Activated naive CD8-positive, alpha-beta T cell treated with anti-CD3 and anti-CD28 coated beads, Interleukin-2, amount 10 ng/mL, durations not matched to agents 7 days and 5 days (primary cell): ENCODE measurements at regions not wholly inside any gene's neighbourhood (a gene's known extent, or its start where the extent isn't known, plus 50 kb on each side); places are given as distances from the start of the nearest gene placed in this dataset.

ENCODE experiments used
- ATAC-seq: fragments of 150-1000 bp; cut with Tn5 transposase; one replicate; pipeline ENCODE4 v1.10.0; 2021; ENCODE audit warnings: low read depth, moderate library complexity
- POLR2A ChIA-PET: fragments of 350-600 bp; sonication (Branson Sonifier 250); formaldehyde crosslinking; loops from one replicate; lab custom pipeline; 2021; ENCODE audit warnings: antibody characterized with exemption; lab: Charles Lee
- DNase-seq: peaks from one replicate; pipeline ENCODE4 v3.0.0; 2021
- H3K27ac Mint-ChIP-seq: one replicate; pipeline ENCODE4 v1.8.0; 2022; ENCODE audit warnings: mild to moderate bottlenecking, mixed read lengths
- H3K27me3 Mint-ChIP-seq: one replicate; pipeline ENCODE4 v1.8.0; 2022; ENCODE audit warnings: mild to moderate bottlenecking, moderate library complexity, mixed read lengths
- H3K36me3 Mint-ChIP-seq: one replicate; pipeline ENCODE4 v1.8.0; 2021; ENCODE audit warnings: mild to moderate bottlenecking, mixed read lengths
- H3K4me1 Mint-ChIP-seq: one replicate; pipeline ENCODE4 v1.8.0; 2021; ENCODE audit warnings: mixed read lengths
- H3K4me3 Mint-ChIP-seq: one replicate; pipeline ENCODE4 v1.8.0; 2022; ENCODE audit warnings: mild to moderate bottlenecking, moderate library complexity, mixed read lengths
- H3K9me3 Mint-ChIP-seq: one replicate; pipeline ENCODE4 v1.8.0; 2021; ENCODE audit warnings: mixed read lengths

- no peaks in the 10 kb centered on the region for H3K9me3 Mint-ChIP-seq
- H3K27me3 Mint-ChIP-seq = peaks cover 31% of the 10 kb centered on the region
- no peak for ATAC-seq
- no peaks in the 10 kb centered on the region for H3K4me1 Mint-ChIP-seq
- POLR2A ChIA-PET = no interaction called here
- no peak for DNase-seq
- H3K27ac Mint-ChIP-seq = no peak overlapping the region
- no peak overlapping the region for H3K4me3 Mint-ChIP-seq
- no peaks in the 10 kb centered on the region for H3K36me3 Mint-ChIP-seq
These were observed 96.6 kb upstream of the FOXP4 start for GRCh38 chr6:41449399-41450245.

GRCh38 chr6:41450581-41450980, 95.6 kb upstream of the FOXP4 start:
- POLR2A ChIA-PET = no interaction called here
- ATAC-seq = no peak
- no peaks in the 10 kb centered on the region for H3K9me3 Mint-ChIP-seq
- H3K4me3 Mint-ChIP-seq = no peak overlapping the region
- H3K36me3 Mint-ChIP-seq = no peaks in the 10 kb centered on the region
- H3K4me1 Mint-ChIP-seq = no peaks in the 10 kb centered on the region
- H3K27ac Mint-ChIP-seq = no peak overlapping the region
- DNase-seq = no peak
- H3K27me3 Mint-ChIP-seq = peaks cover 23% of the 10 kb centered on the region

- H3K27ac Mint-ChIP-seq = no peak overlapping the region
These were observed 95.1 kb upstream of the FOXP4 start for GRCh38 chr6:41451039-41451438.

GRCh38 chr6:41451515-41452163, 94.5 kb upstream of the FOXP4 start:
- H3K36me3 Mint-ChIP-seq = no peaks in the 10 kb centered on the region
- no peaks in the 10 kb centered on the region for H3K9me3 Mint-ChIP-seq
- peaks cover 21% of the 10 kb centered on the region for H3K27me3 Mint-ChIP-seq
- H3K4me1 Mint-ChIP-seq = no peaks in the 10 kb centered on the region
- no peak overlapping the region for H3K4me3 Mint-ChIP-seq
- peak; percentile 26 for DNase-seq
- POLR2A ChIA-PET = interaction anchor here (0.7 kb wide), 1 partner anchor 153 kb away, joined by 3 read pairs; no protein-coding TSS in a partner anchor
- ATAC-seq = no peak
- no peak overlapping the region for H3K27ac Mint-ChIP-seq

More at GRCh38 chr6:41451039-41451438, 95.1 kb upstream of the FOXP4 start:
- H3K9me3 Mint-ChIP-seq = no peaks in the 10 kb centered on the region
- POLR2A ChIA-PET = no interaction called here
- no peaks in the 10 kb centered on the region for H3K4me1 Mint-ChIP-seq
- no peak overlapping the region for H3K4me3 Mint-ChIP-seq
- H3K36me3 Mint-ChIP-seq = no peaks in the 10 kb centered on the region
- DNase-seq (peak; percentile 22), ATAC-seq (no peak)
- H3K27me3 Mint-ChIP-seq = peaks cover 19% of the 10 kb centered on the region

- ATAC-seq = no peak
- no peak for DNase-seq
- POLR2A ChIA-PET = no interaction called here
- Mint-ChIP-seq H3K4me1 (no peaks in the 10 kb centered on the region), H3K9me3 (no peaks in the 10 kb centered on the region), H3K4me3 (no peak overlapping the region), H3K27me3 (peaks cover 16% of the 10 kb centered on the region), H3K27ac (no peak overlapping the region), H3K36me3 (no peaks in the 10 kb centered on the region)
These were observed 93.4 kb upstream of the FOXP4 start for GRCh38 chr6:41452763-41453162.

GRCh38 chr6:41453244-41453643, 92.9 kb upstream of the FOXP4 start:
- no peak overlapping the region for H3K4me3 Mint-ChIP-seq
- no peak overlapping the region for H3K27ac Mint-ChIP-seq
- DNase-seq (peak; percentile 24), ATAC-seq (no peak)
- no peaks in the 10 kb centered on the region for H3K9me3 Mint-ChIP-seq
- no peaks in the 10 kb centered on the region for H3K36me3 Mint-ChIP-seq
- POLR2A ChIA-PET = no interaction called here
- peaks cover 15% of the 10 kb centered on the region for H3K27me3 Mint-ChIP-seq
- H3K4me1 Mint-ChIP-seq = no peaks in the 10 kb centered on the region

GRCh38 chr6:41454189-41454789, 91.9 kb upstream of the FOXP4 start:
- no peaks in the 10 kb centered on the region for H3K36me3 Mint-ChIP-seq
- ATAC-seq (no peak), DNase-seq (no peak)
- no peaks in the 10 kb centered on the region for H3K9me3 Mint-ChIP-seq
- POLR2A ChIA-PET = no interaction called here
- no peak overlapping the region for H3K27ac Mint-ChIP-seq
- no peak overlapping the region for H3K4me3 Mint-ChIP-seq
- H3K27me3 Mint-ChIP-seq = peaks cover 11% of the 10 kb centered on the region
- H3K4me1 Mint-ChIP-seq = no peaks in the 10 kb centered on the region

- ATAC-seq = no peak
- H3K9me3 Mint-ChIP-seq = no peaks in the 10 kb centered on the region
- H3K4me1 Mint-ChIP-seq = no peaks in the 10 kb centered on the region
- H3K4me3 Mint-ChIP-seq = no peak overlapping the region
- H3K27me3 Mint-ChIP-seq = peaks cover 15% of the 10 kb centered on the region
- no peak overlapping the region for H3K27ac Mint-ChIP-seq
- H3K36me3 Mint-ChIP-seq = no peaks in the 10 kb centered on the region
- DNase-seq = no peak
- POLR2A ChIA-PET = no interaction called here
These were observed 90.8 kb upstream of the FOXP4 start for GRCh38 chr6:41455410-41455809.

GRCh38 chr6:41455818-41456217, 90.4 kb upstream of the FOXP4 start:
- POLR2A ChIA-PET = no interaction called here
- Mint-ChIP-seq H3K4me3 (no peak overlapping the region), H3K9me3 (no peaks in the 10 kb centered on the region), H3K27me3 (peaks cover 15% of the 10 kb centered on the region), H3K4me1 (no peaks in the 10 kb centered on the region), H3K36me3 (no peaks in the 10 kb centered on the region), H3K27ac (no peak overlapping the region)
- ATAC-seq (no peak), DNase-seq (no peak)

GRCh38 chr6:41457303-41457670, 88.9 kb upstream of the FOXP4 start:
- POLR2A ChIA-PET = no interaction called here
- Mint-ChIP-seq H3K27me3 (peaks cover 25% of the 10 kb centered on the region), H3K36me3 (no peaks in the 10 kb centered on the region), H3K4me3 (no peak overlapping the region), H3K4me1 (peaks cover 2% of the 10 kb centered on the region), H3K27ac (no peak overlapping the region), H3K9me3 (no peaks in the 10 kb centered on the region)
- ATAC-seq (no peak), DNase-seq (no peak)

GRCh38 chr6:41459738-41460137, 86.4 kb upstream of the FOXP4 start:
- no peak for ATAC-seq
- no peaks in the 10 kb centered on the region for H3K9me3 Mint-ChIP-seq
- H3K4me1 Mint-ChIP-seq = peaks cover 2% of the 10 kb centered on the region
- POLR2A ChIA-PET = no interaction called here
- H3K36me3 Mint-ChIP-seq = no peaks in the 10 kb centered on the region
- no peak overlapping the region for H3K27ac Mint-ChIP-seq
- H3K27me3 Mint-ChIP-seq = peaks cover 40% of the 10 kb centered on the region
- no peak overlapping the region for H3K4me3 Mint-ChIP-seq
- no peak for DNase-seq

- no peak overlapping the region for H3K4me3 Mint-ChIP-seq
- peaks cover 2% of the 10 kb centered on the region for H3K4me1 Mint-ChIP-seq
These were observed 85.3 kb upstream of the FOXP4 start for GRCh38 chr6:41460742-41461336.

GRCh38 chr6:41462033-41462432, 84.1 kb upstream of the FOXP4 start:
- ATAC-seq (no peak), DNase-seq (no peak)
- Mint-ChIP-seq H3K27me3 (peaks cover 53% of the 10 kb centered on the region), H3K4me1 (peaks cover 2% of the 10 kb centered on the region), H3K27ac (no peak overlapping the region), H3K9me3 (no peaks in the 10 kb centered on the region), H3K4me3 (no peak overlapping the region), H3K36me3 (no peaks in the 10 kb centered on the region)
- POLR2A ChIA-PET = no interaction called here

More at GRCh38 chr6:41460742-41461336, 85.3 kb upstream of the FOXP4 start:
- Mint-ChIP-seq H3K27ac (no peak overlapping the region), H3K9me3 (no peaks in the 10 kb centered on the region), H3K27me3 (peaks cover 47% of the 10 kb centered on the region), H3K36me3 (no peaks in the 10 kb centered on the region)
- ATAC-seq (no peak), DNase-seq (no peak)
- POLR2A ChIA-PET = no interaction called here
